IMR-90 (cell line): ENCODE measurements at regions not wholly inside any gene's neighbourhood (a gene's known extent, or its start where the extent isn't known, plus 50 kb on each side); places are given as distances from the start of the nearest gene placed in this dataset.

Source experiments
- ATAC-seq: fragments of 200-7000 bp; cut with Tn5 transposase; 2 replicates; pipeline ENCODE4 v1.9.1; 2020; ENCODE audit warnings: low read depth, mild to moderate bottlenecking, moderate library complexity
- BruUV-seq: library from RNA; stranded (reverse); fragments of 400-500 nt; replicated peaks from 2 replicates; lab custom pipeline; 2021; lab: Mats Ljungman, UMichigan
- CTCF ChIA-PET: fragments of 300-600 bp; formaldehyde crosslinking; extraction: SDS; loops from one replicate; lab custom pipeline; 2021; ENCODE audit warnings: antibody characterized with exemption; lab: Yijun Ruan, JAX
- POLR2A ChIA-PET: fragments of 300-600 bp; sonication (Branson Sonifier 250); formaldehyde crosslinking; loops from one replicate; lab custom pipeline; 2022; ENCODE audit warnings: antibody characterized with exemption; ENCODE audit not compliant: unreplicated experiment; lab: Charles Lee
- DNase-seq: peaks from one replicate; pipeline ENCODE4 v3.0.0; 2013
- H2AFZ ChIP-seq: replicated peaks from 2 replicates; pipeline ENCODE3; 2013; ENCODE audit warnings: low read length, mild to moderate bottlenecking; ENCODE audit not compliant: poor library complexity
- H2AK5ac ChIP-seq: 2 replicates; pipeline ENCODE4 v1.6.1; 2013; ENCODE audit warnings: low read depth, low read length, inconsistent platforms
- H2AK9ac ChIP-seq: replicated peaks from 2 replicates; pipeline ENCODE3; 2013; ENCODE audit warnings: mild to moderate bottlenecking, low read depth, low read length, moderate library complexity; ENCODE audit not compliant: poor library complexity
- H2BK120ac ChIP-seq: 2 replicates; pipeline ENCODE4 v1.6.1; 2013; ENCODE audit warnings: low read depth, low read length, inconsistent platforms
- H2BK15ac ChIP-seq: 3 replicates; pipeline ENCODE4 v1.6.1; 2013; ENCODE audit warnings: low read depth, low read length, inconsistent platforms
- H2BK20ac ChIP-seq: 2 replicates; pipeline ENCODE4 v1.6.1; 2013; ENCODE audit warnings: low read depth, mild to moderate bottlenecking, inconsistent platforms, low read length, moderate library complexity
- H2BK5ac ChIP-seq: 2 replicates; pipeline ENCODE4 v1.6.1; 2013; ENCODE audit warnings: mild to moderate bottlenecking, low read depth, low read length, inconsistent platforms; ENCODE audit not compliant: poor library complexity, severe bottlenecking
- H3K14ac ChIP-seq: replicated peaks from 2 replicates; pipeline ENCODE4 v1.6.1; 2013; ENCODE audit warnings: low read depth, low read length, inconsistent platforms
- H3K18ac ChIP-seq: 2 replicates; pipeline ENCODE4 v1.6.1; 2013; ENCODE audit warnings: low read depth, low read length, control low read depth
- H3K23ac ChIP-seq: 2 replicates; pipeline ENCODE4 v1.6.1; 2013; ENCODE audit warnings: low read depth, low read length, inconsistent platforms
- H3K27ac ChIP-seq: 2 replicates; pipeline ENCODE4 v1.5.1; 2013; ENCODE audit warnings: mild to moderate bottlenecking, control low read depth, low read length; ENCODE audit not compliant: insufficient read depth
- H3K27me3 ChIP-seq: 2 replicates; pipeline ENCODE4 v1.6.1; 2013; ENCODE audit warnings: low read length; ENCODE audit not compliant: control insufficient read depth, insufficient read depth
- H3K36me3 ChIP-seq: 2 replicates; pipeline ENCODE4 v1.6.1; 2013; ENCODE audit warnings: low read length, mixed read lengths; ENCODE audit not compliant: control insufficient read depth, insufficient read depth
- H3K4ac ChIP-seq: 2 replicates; pipeline ENCODE4 v1.6.1; 2013; ENCODE audit warnings: low read depth, low read length, inconsistent platforms
- H3K4me1 ChIP-seq: 2 replicates; pipeline ENCODE4 v1.6.1; 2013; ENCODE audit warnings: low read length, mixed read lengths; ENCODE audit not compliant: control insufficient read depth, insufficient read depth
- H3K4me2 ChIP-seq: 2 replicates; pipeline ENCODE4 v1.6.1; 2013; ENCODE audit warnings: low read depth, mild to moderate bottlenecking, control low read depth, low read length, moderate library complexity
- H3K4me3 ChIP-seq: 2 replicates; pipeline ENCODE4 v1.5.1; 2013; ENCODE audit warnings: low read depth, mild to moderate bottlenecking, control low read depth, low read length, moderate library complexity; ENCODE audit not compliant: insufficient read depth
- H3K56ac ChIP-seq: 2 replicates; pipeline ENCODE4 v1.6.1; 2013; ENCODE audit warnings: low read length, inconsistent platforms; ENCODE audit not compliant: insufficient read depth; ENCODE audit errors: extremely low read depth
- H3K79me1 ChIP-seq, 2 experiments: 2 replicates each; pipeline ENCODE4 v1.6.1; 2013; ENCODE audit warnings: low read length in 2 of 2, inconsistent platforms in 1 of 2, low read depth in 1 of 2
- H3K9ac ChIP-seq: 2 replicates; pipeline ENCODE4 v1.6.1; 2013; ENCODE audit warnings: low read depth, low read length, control low read depth
- H3K9me1 ChIP-seq: 2 replicates; pipeline ENCODE4 v1.6.1; 2013; ENCODE audit warnings: low read length, inconsistent platforms; ENCODE audit not compliant: insufficient read depth
- H3K9me3 ChIP-seq: 2 replicates; pipeline ENCODE4 v1.6.1; 2013; ENCODE audit warnings: low read length; ENCODE audit not compliant: control insufficient read depth, insufficient read depth
- H4K20me1 ChIP-seq: 2 replicates; pipeline ENCODE4 v1.6.1; 2013; ENCODE audit warnings: low read length, inconsistent platforms; ENCODE audit not compliant: insufficient read depth
- H4K5ac ChIP-seq: 2 replicates; pipeline ENCODE4 v1.6.1; 2013; ENCODE audit warnings: mild to moderate bottlenecking, low read depth, low read length, control low read depth
- H4K8ac ChIP-seq, 2 experiments: 2 replicates each; pipeline ENCODE4 v1.6.1; 2013; ENCODE audit warnings: low read depth in 2 of 2, low read length in 2 of 2, control low read depth in 1 of 2, inconsistent platforms in 1 of 2
- H4K91ac ChIP-seq: 2 replicates; pipeline ENCODE4 v1.6.1; 2013; ENCODE audit warnings: low read depth, low read length, inconsistent platforms; ENCODE audit not compliant: insufficient read depth
- BHLHE40 ChIP-seq: fragments of 150-350 bp; IDR thresholded peaks from 2 replicates; pipeline ENCODE4 v1.6.1; 2016; ENCODE audit warnings: mild to moderate bottlenecking, low read depth, low read length
- CEBPB ChIP-seq: IDR thresholded peaks from 2 replicates; pipeline ENCODE4 v1.6.1; 2012; ENCODE audit warnings: low read depth, low read length, improper control_type of control experiment
- CHD1 ChIP-seq: IDR thresholded peaks from 2 replicates; pipeline ENCODE4 v1.6.1; 2012; ENCODE audit warnings: low read depth, low read length, improper control_type of control experiment
- CTCF ChIP-seq: conservative IDR thresholded peaks from 2 replicates; pipeline ENCODE4 v1.5.1; 2012; ENCODE audit warnings: mild to moderate bottlenecking, low read depth, low read length, improper control_type of control experiment
- FOS ChIP-seq: fragments of 150-350 bp; IDR thresholded peaks from 2 replicates; pipeline ENCODE4 v1.6.1; 2016; ENCODE audit warnings: low read depth, low read length
- MAFK ChIP-seq: IDR thresholded peaks from 2 replicates; pipeline ENCODE4 v1.6.1; 2012; ENCODE audit warnings: low read depth, low read length, improper control_type of control experiment
- MAZ ChIP-seq: IDR thresholded peaks from 2 replicates; pipeline ENCODE4 v1.6.1; 2012; ENCODE audit warnings: low read depth, mild to moderate bottlenecking, low read length, improper control_type of control experiment, moderate library complexity, borderline replicate concordance
- MXI1 ChIP-seq: IDR thresholded peaks from 2 replicates; pipeline ENCODE4 v1.6.1; 2012; ENCODE audit warnings: low read depth, mild to moderate bottlenecking, low read length, moderate library complexity, borderline replicate concordance
- NFE2L2 ChIP-seq: fragments of 150-350 bp; IDR thresholded peaks from 2 replicates; pipeline ENCODE4 v1.6.1; 2016; ENCODE audit warnings: low read depth, mild to moderate bottlenecking, low read length
- POLR2A ChIP-seq: IDR thresholded peaks from 2 replicates; pipeline ENCODE4 v1.6.1; 2012; ENCODE audit warnings: mild to moderate bottlenecking, low read depth, low read length
- RAD21 ChIP-seq: IDR thresholded peaks from 2 replicates; pipeline ENCODE4 v1.6.1; 2012; ENCODE audit warnings: low read length, improper control_type of control experiment
- RCOR1 ChIP-seq: IDR thresholded peaks from 2 replicates; pipeline ENCODE4 v1.6.1; 2012; ENCODE audit warnings: mild to moderate bottlenecking, low read length, improper control_type of control experiment; ENCODE audit not compliant: insufficient replicate concordance
- RFX5 ChIP-seq: IDR thresholded peaks from 2 replicates; pipeline ENCODE4 v1.8.0; 2012; ENCODE audit warnings: low read depth, mild to moderate bottlenecking, low read length, moderate library complexity
- SMC3 ChIP-seq: fragments of 150-350 bp; IDR thresholded peaks from 2 replicates; pipeline ENCODE4 v1.6.1; 2016; ENCODE audit warnings: low read depth, mild to moderate bottlenecking, antibody characterized with exemption, low read length, moderate library complexity
- USF2 ChIP-seq: fragments of 150-350 bp; IDR thresholded peaks from 2 replicates; pipeline ENCODE4 v1.6.1; 2017; ENCODE audit warnings: mild to moderate bottlenecking, antibody characterized with exemption, low read length, low read depth
- WGBS, 2 experiments: methylation state at CpG; one replicate each; pipeline versions ENCODE4 v1.1.5 to v1.1.7; 2013; ENCODE audit warnings: missing lambda C conversion rate in 2 of 2; ENCODE audit not compliant: insufficient read length in 1 of 2; ENCODE audit errors: extremely low coverage in 2 of 2; 5-methylcytosine and 5-hydroxymethylcytosine counted together
- dilution Hi-C: fragments of 300-500 bp; cut with HindIII; formaldehyde crosslinking; loops from one replicate; pipeline ENCODE4 v1.14.3; 2018; ENCODE audit warnings: low sequenced_read_pairs; ENCODE audit not compliant: unreplicated experiment
- in situ Hi-C: fragments of 300-500 bp; cut with MboI; formaldehyde crosslinking; loops from 3 replicates; pipeline ENCODE4 v1.14.3; 2019; ENCODE audit warnings: low sequenced_read_pairs, inconsistent platforms, mixed read lengths
- intact Hi-C: fragments of 100-400 bp; cut with micrococcal nuclease; formaldehyde crosslinking; loops from 2 replicates; pipeline ENCODE4 v1.10.0; 2022
- TF ChIP-seq, protein P1 (sequence below): fragments of 150-350 bp; IDR thresholded peaks from 2 replicates; pipeline ENCODE4 v1.6.1; 2016; ENCODE audit warnings: low read depth, mild to moderate bottlenecking, low read length, moderate library complexity, borderline replicate concordance

- Histone ChIP-seq H2BK15ac (peak overlapping the region; percentile 36; the same call in 1 of the 3 replicates), H2BK120ac (peak overlapping the region; percentile 98; the same call in 1 of the 2 replicates), H3K27ac (no peak overlapping the region), H2BK20ac (peak overlapping the region; percentile 87; the same call in 1 of the 2 replicates), H3K27me3 (no peaks in the 10 kb centered on the region), H4K91ac (peak overlapping the region; percentile 55), H3K9me1 (peaks cover 19% of the 10 kb centered on the region), H3K18ac (peak overlapping the region; percentile 70), H2AK5ac (peak overlapping the region; percentile 78; the same call in 1 of the 2 replicates), H3K9ac (no peak overlapping the region), H2AFZ (no peak overlapping the region), H3K4ac (peak overlapping the region; percentile 55), H3K4me1 (peaks cover 22% of the 10 kb centered on the region), H2BK5ac (no peak overlapping the region), H3K14ac (peak overlapping the region; percentile 44; the same call in 1 of the 2 replicates), H4K5ac (peak overlapping the region; percentile 52; the same call in 1 of the 2 replicates), H4K8ac (peak overlapping the region; percentile 51 to 73; a peak in 1 of 4 replicates), H3K23ac (no peak overlapping the region), H3K36me3 (no peaks in the 10 kb centered on the region), H3K4me2 (no peak overlapping the region), H3K9me3 (no peaks in the 10 kb centered on the region), H3K56ac (no peak overlapping the region), H3K79me1 (no peaks in the 10 kb centered on the region), H4K20me1 (no peaks in the 10 kb centered on the region), H2AK9ac (no peak overlapping the region), H3K4me3 (no peak overlapping the region)
- no CpG with 5 or more reads among the region's 8 CpGs for WGBS, 2 experiments
- BruUV-seq, result no TSS peak
- in situ Hi-C loops (no loop called here), intact Hi-C loops (no loop called here), dilution Hi-C loops (no loop called here)
- ATAC-seq (no peak), DNase-seq (no peak)
- CTCF ChIA-PET, result interaction anchor here (0.6 kb wide), 1 partner anchor 142 kb away, joined by 3 read pairs; no protein-coding TSS in a partner anchor
- POLR2A ChIA-PET, result no interaction called here
- TF ChIP-seq NFE2L2 (no peak), FOS (no peak), RCOR1 (no peak), MAFK (no peak), MAZ (no peak), SMC3 (no peak), RFX5 (no peak), USF2 (no peak), CTCF (no peak), MXI1 (no peak), POLR2A (no peak), RAD21 (no peak), CHD1 (no peak), BHLHE40 (no peak), CEBPB (no peak)
- TF ChIP-seq, protein P1, sequence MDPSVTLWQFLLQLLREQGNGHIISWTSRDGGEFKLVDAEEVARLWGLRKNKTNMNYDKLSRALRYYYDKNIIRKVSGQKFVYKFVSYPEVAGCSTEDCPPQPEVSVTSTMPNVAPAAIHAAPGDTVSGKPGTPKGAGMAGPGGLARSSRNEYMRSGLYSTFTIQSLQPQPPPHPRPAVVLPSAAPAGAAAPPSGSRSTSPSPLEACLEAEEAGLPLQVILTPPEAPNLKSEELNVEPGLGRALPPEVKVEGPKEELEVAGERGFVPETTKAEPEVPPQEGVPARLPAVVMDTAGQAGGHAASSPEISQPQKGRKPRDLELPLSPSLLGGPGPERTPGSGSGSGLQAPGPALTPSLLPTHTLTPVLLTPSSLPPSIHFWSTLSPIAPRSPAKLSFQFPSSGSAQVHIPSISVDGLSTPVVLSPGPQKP, result no peak
Measured at GRCh38 chr17:31738067-31738466, 121.0 kb downstream of the COPRS start.
